Naive B cell (primary cell): ENCODE measurements at regions not wholly inside any gene's neighbourhood (a gene's known extent, or its start where the extent isn't known, plus 50 kb on each side); places are given as distances from the start of the nearest gene placed in this dataset.

Experiments
- ATAC-seq, 2 donors: fragments of 150-1000 bp; cut with Tn5 transposase; 2 replicates each; pipeline ENCODE4 v1.10.0; 2021; ENCODE audit warnings: low read depth in 2 of 2, mild to moderate bottlenecking in 2 of 2, moderate library complexity in 2 of 2
- DNase-seq: peaks from one replicate; pipeline ENCODE4 v3.0.0; 2022
- H3K27ac Mint-ChIP-seq, 6 donors: one replicate each; pipeline ENCODE4 v1.8.0; 2020 to 2022; ENCODE audit warnings: mild to moderate bottlenecking in 6 of 6, mixed read lengths in 6 of 6, moderate library complexity in 5 of 6, inconsistent platforms in 2 of 6
- H3K27me3 Mint-ChIP-seq, 3 donors: one replicate each; pipeline ENCODE4 v1.8.0; 2021 to 2022; ENCODE audit warnings: mixed read lengths in 3 of 3, mild to moderate bottlenecking in 1 of 3
- H3K36me3 Mint-ChIP-seq, 2 donors: one replicate each; pipeline ENCODE4 v1.8.0; 2020 to 2022; ENCODE audit warnings: mixed read lengths in 2 of 2, inconsistent platforms in 1 of 2, mild to moderate bottlenecking in 1 of 2
- H3K4me1 Mint-ChIP-seq, 3 donors: one replicate each; pipeline ENCODE4 v1.8.0; 2020 to 2022; ENCODE audit warnings: mixed read lengths in 3 of 3, inconsistent platforms in 1 of 3, mild to moderate bottlenecking in 1 of 3, moderate library complexity in 1 of 3
- H3K4me3 Mint-ChIP-seq, 8 donors: one replicate each; pipeline ENCODE4 v1.8.0; 2020 to 2022; ENCODE audit warnings: mild to moderate bottlenecking in 8 of 8, mixed read lengths in 8 of 8, moderate library complexity in 8 of 8, inconsistent platforms in 2 of 8
- H3K9me3 Mint-ChIP-seq, 7 donors: one replicate each; pipeline ENCODE4 v1.8.0; 2020 to 2022; ENCODE audit warnings: mixed read lengths in 7 of 7, mild to moderate bottlenecking in 5 of 7, inconsistent platforms in 2 of 7, moderate library complexity in 1 of 7

DNA sequence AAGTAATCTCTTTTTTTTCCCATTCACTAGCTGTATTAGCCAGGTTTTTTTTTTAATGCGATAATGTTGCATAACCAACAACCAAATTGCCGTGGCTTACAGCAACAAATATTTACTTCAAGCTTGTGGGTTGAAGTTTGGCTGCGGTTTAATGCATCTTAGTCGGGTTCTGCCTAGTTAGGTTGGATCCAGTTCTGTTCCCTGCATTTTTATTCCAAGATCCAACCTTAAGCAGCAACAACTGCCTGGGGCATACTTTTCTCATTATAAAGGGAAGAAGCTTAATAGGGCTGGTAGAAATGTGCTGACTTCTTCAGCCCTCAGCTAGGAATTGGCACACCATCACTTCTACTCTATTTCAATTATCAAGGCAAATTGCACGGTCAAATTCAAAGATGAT, 1115.5 kb upstream of the AUTS2 start:
- H3K4me1 Mint-ChIP-seq = no peaks in the 10 kb centered on the region
- H3K36me3 Mint-ChIP-seq = no peaks in the 10 kb centered on the region
- peaks cover 5 to 13% (median 8%) of the 10 kb centered on the region in 7 donors for H3K9me3 Mint-ChIP-seq
- no peak for DNase-seq
- ATAC-seq = no peak
- H3K27me3 Mint-ChIP-seq = no peaks in the 10 kb centered on the region
- no peak overlapping the region for H3K4me3 Mint-ChIP-seq
- H3K27ac Mint-ChIP-seq = no peak overlapping the region

DNA sequence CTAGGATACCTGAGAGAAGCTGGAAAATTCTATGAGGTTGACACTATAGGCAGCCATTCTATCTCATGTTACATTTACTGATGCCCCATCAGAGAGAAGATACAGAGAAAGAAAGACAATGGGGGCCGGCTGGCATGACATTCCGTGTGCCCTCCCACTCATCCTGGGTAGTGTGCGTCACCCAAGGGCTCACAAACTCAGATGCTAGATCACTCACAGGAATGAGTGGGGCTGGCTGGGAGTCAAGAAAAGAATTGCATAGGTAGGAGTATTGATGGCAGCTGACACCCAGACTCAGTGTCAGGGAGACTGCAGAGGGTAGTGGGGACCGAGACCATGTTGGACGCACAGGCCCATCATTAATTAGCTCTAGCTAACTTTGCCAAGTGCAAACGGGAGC, 1113.5 kb upstream of the AUTS2 start:
- ATAC-seq = no peak
- Mint-ChIP-seq H3K4me3 (no peak overlapping the region), H3K27me3 (no peaks in the 10 kb centered on the region), H3K27ac (no peak overlapping the region), H3K9me3 (peaks cover 5 to 17% (median 11%) of the 10 kb centered on the region in 7 donors), H3K4me1 (no peaks in the 10 kb centered on the region), H3K36me3 (no peaks in the 10 kb centered on the region)
- DNase-seq = no peak

DNA sequence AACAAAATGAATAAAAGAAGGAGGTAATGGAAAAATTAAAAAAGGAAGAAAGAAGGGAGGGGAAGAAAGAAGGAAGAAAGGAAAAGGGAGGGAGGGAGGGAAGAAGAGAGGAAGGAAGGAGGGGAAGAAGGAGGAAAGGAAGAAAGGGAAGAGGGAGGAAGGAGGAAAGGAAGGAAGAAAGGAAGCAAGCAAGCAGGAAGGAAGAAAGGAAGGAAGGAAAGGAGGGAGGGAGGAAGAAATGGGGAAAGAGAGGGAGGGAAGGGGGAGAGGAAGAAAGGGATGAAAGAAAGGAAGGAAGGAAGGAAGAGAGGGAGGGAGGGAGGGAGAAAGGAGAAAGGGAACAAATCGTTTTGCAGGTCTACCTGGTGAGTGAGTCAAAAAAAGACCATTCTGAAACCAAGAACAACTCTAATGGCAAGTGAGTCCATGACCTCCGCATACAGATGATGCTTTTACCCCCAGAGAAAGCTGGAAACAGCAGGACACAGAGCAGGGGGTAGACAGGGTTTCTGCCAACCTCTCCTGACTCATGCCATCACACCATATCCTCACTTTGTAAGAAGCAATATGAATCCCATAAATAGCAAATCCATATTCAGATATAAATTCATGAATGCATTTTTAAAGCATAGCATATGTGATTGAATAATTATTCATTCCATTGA, 1112.9 kb upstream of the AUTS2 start:
- DNase-seq = no peak
- no peak for ATAC-seq
- H3K4me3 Mint-ChIP-seq = no peak overlapping the region
- no peaks in the 10 kb centered on the region for H3K4me1 Mint-ChIP-seq
- no peaks in the 10 kb centered on the region for H3K27me3 Mint-ChIP-seq
- peaks cover 5 to 16% (median 12%) of the 10 kb centered on the region in 7 donors for H3K9me3 Mint-ChIP-seq
- H3K36me3 Mint-ChIP-seq = no peaks in the 10 kb centered on the region
- no peak overlapping the region for H3K27ac Mint-ChIP-seq

DNA sequence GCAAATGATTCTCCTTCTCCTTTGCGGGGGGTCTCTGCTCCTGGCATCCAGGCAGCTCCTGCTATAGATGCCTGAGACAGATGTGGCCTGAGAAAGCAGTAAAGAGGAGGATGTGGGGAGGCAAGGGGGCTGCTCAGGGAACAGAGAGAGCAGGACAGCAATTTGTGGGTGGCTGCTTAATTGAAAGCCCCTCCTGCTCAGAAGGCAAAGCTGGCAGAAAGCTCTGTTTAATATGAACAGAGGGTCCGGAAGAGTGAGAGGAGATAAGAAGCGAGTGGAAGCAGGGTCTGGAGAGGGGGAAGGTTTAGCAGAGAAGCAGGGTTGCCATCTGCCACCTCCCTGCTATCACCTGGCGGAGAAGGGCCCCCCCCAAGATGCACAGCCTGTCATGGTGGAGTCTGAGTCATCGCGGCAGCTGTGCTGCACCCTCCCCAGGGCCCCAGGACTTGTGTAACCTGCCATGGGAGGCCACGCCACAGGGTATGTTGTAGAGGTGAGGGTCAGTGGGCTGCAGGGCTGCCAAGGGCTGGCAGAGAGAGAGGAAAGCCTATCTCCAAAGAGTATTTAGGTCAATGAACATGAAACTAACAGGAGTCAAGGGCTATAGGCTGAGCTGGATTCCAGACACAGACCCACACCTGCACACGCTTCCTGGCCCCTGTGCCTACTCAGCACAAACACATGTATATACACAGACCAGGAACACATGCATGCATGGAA, 1109.8 kb upstream of the AUTS2 start:
- H3K9me3 Mint-ChIP-seq = peaks cover 0 to 16% (median 5%) of the 10 kb centered on the region in 7 donors
- H3K27ac Mint-ChIP-seq = no peak overlapping the region
- H3K27me3 Mint-ChIP-seq = no peaks in the 10 kb centered on the region
- DNase-seq = no peak
- no peaks in the 10 kb centered on the region for H3K4me1 Mint-ChIP-seq
- no peaks in the 10 kb centered on the region for H3K36me3 Mint-ChIP-seq
- ATAC-seq = no peak
- no peak overlapping the region for H3K4me3 Mint-ChIP-seq

DNA sequence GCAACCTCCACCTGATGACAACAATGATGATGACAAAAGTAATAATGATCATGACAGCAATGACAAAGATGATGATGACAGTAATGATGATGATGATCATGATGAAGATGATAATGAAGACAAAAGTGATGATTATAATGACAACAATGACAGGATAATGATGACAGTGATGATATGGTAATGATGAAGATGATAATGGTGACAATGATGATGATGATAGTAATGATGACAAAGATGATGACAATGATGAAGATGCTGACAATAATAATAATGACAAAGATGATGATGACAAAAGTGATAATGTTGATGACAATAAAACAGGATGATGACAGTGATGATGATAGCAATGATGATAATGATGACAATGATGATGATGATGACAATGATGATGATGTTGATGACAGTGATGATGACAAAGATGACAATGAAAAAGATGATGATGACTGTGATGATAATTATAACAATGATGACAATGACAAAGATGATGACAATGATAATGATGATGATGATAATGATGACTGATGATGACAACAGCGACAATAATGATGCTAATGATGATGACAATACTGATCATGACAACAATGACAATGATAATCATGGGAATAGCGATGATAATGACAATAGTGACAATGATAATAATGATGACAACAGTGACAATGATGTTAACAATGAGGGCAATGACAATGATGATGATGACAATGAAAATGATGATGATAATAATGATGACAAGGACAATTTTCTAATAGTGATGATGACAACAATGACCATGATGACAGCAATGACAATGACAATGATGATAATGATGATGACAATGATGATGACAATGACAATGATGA, 1106.5 kb upstream of the AUTS2 start:
- ATAC-seq (no peak), DNase-seq (no peak)
- H3K27me3 Mint-ChIP-seq = no peaks in the 10 kb centered on the region
- H3K36me3 Mint-ChIP-seq = no peaks in the 10 kb centered on the region
- H3K9me3 Mint-ChIP-seq = peaks cover 0 to 16% (median 5%) of the 10 kb centered on the region in 7 donors
- H3K4me1 Mint-ChIP-seq = no peaks in the 10 kb centered on the region
- no peak overlapping the region for H3K4me3 Mint-ChIP-seq
- no peak overlapping the region for H3K27ac Mint-ChIP-seq

DNA sequence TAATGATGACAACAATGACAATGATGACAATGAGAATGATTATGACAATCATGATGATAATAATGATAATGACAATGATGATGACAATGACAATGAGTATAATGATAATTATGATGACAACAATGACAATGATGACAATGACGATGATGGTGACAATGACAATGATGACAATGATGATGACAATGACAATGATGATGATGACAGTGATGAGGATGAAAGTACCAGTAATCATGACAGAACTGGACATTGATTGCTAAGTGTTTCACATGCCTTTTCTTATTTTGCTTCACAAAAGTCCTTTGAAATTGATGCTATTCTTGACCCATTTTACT, 1106.0 kb upstream of the AUTS2 start:
- Mint-ChIP-seq H3K9me3 (peaks cover 0 to 15% (median 8%) of the 10 kb centered on the region in 7 donors), H3K27me3 (no peaks in the 10 kb centered on the region), H3K4me1 (no peaks in the 10 kb centered on the region), H3K4me3 (no peak overlapping the region), H3K27ac (no peak overlapping the region), H3K36me3 (no peaks in the 10 kb centered on the region)
- no peak for ATAC-seq
- DNase-seq = no peak

DNA sequence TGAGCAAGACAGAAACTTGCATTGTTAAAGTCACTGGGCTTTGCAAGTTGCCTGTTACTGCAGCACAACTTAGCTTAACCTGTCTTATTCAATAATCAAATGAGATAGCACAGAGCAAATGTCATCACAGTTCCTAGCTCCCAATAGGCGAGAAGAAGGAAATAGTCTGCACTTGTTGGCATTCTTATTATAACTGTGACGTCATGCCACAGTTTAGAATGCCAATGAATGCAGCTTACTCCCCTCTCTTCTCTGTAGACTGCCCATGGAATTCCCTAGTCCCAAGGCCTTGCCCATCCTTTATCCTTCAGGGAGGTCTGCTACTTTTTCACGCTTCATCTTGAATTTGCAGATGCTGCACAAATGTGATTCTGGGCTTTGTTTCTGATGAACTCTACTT, 1094.9 kb upstream of the AUTS2 start:
- no peaks in the 10 kb centered on the region for H3K4me1 Mint-ChIP-seq
- peaks cover 9 to 28% (median 12%) of the 10 kb centered on the region in 7 donors for H3K9me3 Mint-ChIP-seq
- ATAC-seq = no peak

DNA sequence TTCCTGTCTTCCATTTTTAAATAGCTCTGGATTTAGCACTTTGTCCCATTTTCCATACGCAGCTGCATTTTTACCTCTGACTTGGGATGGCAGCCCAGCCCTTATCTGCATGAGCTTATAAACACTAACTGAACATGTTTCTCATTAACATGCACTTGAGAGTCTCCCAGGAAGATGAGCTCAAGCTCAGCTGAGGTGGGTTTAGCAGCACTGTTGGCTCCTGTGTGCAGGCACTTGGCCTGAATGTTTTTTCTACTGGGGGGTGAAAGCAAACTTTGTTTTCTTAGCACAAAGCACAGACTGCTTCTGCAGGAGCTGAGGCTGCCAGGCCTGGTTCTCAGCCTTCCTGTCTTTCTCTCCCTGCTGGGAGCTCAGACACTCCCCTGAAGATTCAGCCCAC, 1093.6 kb upstream of the AUTS2 start:
- Mint-ChIP-seq H3K27me3 (no peaks in the 10 kb centered on the region), H3K9me3 (peaks cover 11 to 39% (median 17%) of the 10 kb centered on the region in 7 donors), H3K4me3 (no peak overlapping the region), H3K4me1 (no peaks in the 10 kb centered on the region), H3K36me3 (no peaks in the 10 kb centered on the region), H3K27ac (no peak overlapping the region)
- DNase-seq (no peak), ATAC-seq (no peak)

More for the DNA sequence above, 1094.9 kb upstream of the AUTS2 start:
- H3K27me3 Mint-ChIP-seq = no peaks in the 10 kb centered on the region
- H3K4me3 Mint-ChIP-seq = no peak overlapping the region
- DNase-seq = no peak
- H3K36me3 Mint-ChIP-seq = no peaks in the 10 kb centered on the region
- H3K27ac Mint-ChIP-seq = no peak overlapping the region

DNA sequence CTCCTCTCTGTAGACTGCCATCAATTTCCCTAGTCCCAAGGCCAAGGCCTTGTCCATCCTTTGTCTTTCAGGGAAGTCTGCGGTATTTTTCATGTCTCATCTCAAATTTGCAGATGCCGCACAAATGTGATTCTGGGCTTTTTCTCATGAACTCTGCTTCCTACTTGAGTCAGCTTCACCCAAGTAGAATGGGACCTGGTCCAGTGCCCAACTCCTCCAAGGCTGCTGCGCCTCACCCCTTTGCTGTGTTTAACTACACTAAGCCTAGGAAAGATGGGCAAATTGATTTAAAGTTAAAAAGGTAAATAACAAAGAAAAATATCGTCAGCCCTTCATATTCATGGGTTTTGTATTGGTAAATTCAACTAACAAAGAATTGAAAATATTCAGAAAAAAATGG, 1092.6 kb upstream of the AUTS2 start:
- Mint-ChIP-seq H3K27me3 (no peaks in the 10 kb centered on the region), H3K4me3 (no peak overlapping the region), H3K27ac (no peak overlapping the region), H3K4me1 (no peaks in the 10 kb centered on the region), H3K36me3 (no peaks in the 10 kb centered on the region), H3K9me3 (peaks cover 12 to 39% (median 18%) of the 10 kb centered on the region in 7 donors)
- ATAC-seq (no peak), DNase-seq (no peak)

DNA sequence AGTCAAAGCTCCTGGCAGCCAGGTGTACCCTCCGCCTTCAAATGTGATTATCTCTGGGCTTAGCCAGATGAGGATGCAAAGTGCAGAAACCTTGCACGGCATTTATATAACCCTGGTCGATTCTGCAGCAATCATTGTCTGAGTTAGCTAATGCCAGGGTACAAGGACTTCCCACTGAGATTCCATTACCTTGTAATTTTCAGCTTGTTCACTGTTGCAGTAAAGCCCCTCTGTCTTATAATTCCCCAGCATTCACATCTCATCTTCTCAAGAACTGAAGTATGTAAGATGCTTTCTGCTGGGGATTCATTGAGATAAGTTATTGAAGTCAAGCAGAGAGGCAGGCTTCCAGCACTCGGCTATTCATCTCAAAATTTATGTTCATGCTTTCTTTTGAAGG, 1090.6 kb upstream of the AUTS2 start:
- Mint-ChIP-seq H3K27ac (no peak overlapping the region), H3K4me1 (no peaks in the 10 kb centered on the region), H3K36me3 (no peaks in the 10 kb centered on the region), H3K9me3 (peaks cover 11 to 32% (median 18%) of the 10 kb centered on the region in 7 donors), H3K4me3 (no peak overlapping the region), H3K27me3 (no peaks in the 10 kb centered on the region)
- no peak for ATAC-seq
- DNase-seq = no peak

DNA sequence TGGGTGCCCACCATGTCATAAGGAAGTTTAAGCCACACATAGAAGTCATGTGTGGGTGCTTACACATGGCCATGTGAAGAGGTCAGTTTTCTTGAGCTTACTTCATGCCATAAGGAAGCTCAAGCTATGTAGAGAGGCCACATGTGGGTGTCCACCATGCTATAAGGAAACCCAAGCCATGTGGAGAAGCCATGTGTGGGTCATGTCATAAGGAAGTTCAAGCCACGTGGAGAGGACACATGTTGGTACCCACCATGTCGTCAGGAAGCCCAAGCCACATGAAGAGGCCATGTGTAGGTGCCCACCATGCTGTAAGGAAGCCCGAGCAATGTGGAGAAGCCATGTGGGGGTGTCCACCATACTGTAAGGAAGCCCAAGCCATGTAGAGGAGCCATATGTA, 1089.2 kb upstream of the AUTS2 start:
- Mint-ChIP-seq H3K4me1 (no peaks in the 10 kb centered on the region), H3K4me3 (no peak overlapping the region), H3K27me3 (no peaks in the 10 kb centered on the region), H3K27ac (no peak overlapping the region), H3K9me3 (peaks cover 5 to 31% (median 15%) of the 10 kb centered on the region in 7 donors), H3K36me3 (no peaks in the 10 kb centered on the region)
- ATAC-seq (no peak), DNase-seq (no peak)

DNA sequence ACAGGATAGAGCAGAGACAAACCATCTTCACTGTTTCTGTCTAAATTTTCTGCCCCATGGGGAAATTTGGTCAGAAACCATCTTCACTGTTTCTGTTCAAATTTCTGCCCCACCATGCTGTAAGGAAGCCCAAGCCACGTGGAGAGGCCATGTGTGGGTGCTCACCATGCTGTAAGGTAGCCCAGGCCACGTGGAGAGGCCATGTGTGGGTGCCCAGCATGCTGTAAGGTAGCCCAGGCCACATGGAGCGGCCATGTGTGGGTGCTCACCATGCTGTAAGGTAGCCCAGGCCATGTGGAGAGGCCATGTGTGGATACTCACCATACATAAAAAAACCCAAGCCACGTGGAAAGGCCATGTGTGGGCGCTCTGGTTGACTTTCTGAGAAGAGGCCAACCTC, 1088.7 kb upstream of the AUTS2 start:
- Mint-ChIP-seq H3K27me3 (no peaks in the 10 kb centered on the region), H3K27ac (no peak overlapping the region), H3K9me3 (peaks cover 4 to 28% (median 13%) of the 10 kb centered on the region in 7 donors), H3K4me3 (no peak overlapping the region), H3K4me1 (no peaks in the 10 kb centered on the region), H3K36me3 (no peaks in the 10 kb centered on the region)
- DNase-seq (no peak), ATAC-seq (no peak)

DNA sequence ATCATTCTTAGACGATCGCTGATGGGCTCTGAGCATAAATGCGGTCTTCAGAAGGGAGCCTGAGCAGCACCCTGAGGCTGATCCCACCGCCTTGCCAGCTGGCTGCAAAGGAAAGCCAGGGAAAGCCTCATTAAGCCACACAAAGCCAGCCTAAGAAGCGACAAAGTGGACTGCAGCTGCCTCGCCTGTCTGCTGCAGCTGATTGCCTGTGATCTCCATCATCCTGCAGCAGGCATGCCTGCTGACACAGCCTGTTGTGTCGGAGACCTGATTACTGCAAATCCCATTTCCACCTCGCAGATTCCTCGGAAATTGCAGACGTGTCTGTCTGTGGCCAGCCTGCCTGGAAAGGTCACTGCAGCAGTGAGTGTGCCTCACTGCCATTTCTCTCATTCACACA, 1087.0 kb upstream of the AUTS2 start:
- Mint-ChIP-seq H3K4me1 (no peaks in the 10 kb centered on the region), H3K27me3 (no peaks in the 10 kb centered on the region), H3K9me3 (peaks cover 6 to 25% (median 11%) of the 10 kb centered on the region in 7 donors), H3K27ac (no peak overlapping the region), H3K4me3 (no peak overlapping the region), H3K36me3 (no peaks in the 10 kb centered on the region)
- DNase-seq (no peak), ATAC-seq (no peak)

DNA sequence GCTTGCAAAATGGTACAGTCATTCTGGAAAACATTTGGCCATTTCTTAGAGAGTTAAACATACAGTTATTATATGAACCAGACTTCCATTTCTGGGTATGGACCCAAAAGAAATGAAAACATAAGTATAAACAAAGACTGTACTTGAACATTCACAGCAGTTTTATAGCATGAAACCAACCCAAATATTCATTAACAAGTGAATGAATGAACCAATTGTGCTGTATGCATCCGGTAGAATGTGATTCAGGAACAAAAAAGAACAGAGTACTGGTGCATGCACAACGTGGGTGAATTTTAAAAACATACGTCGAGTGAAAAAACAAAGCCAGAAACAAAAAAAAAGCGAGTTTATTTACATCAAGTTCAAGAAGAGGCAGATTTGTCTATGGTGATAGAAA, 1085.8 kb upstream of the AUTS2 start:
- no peak for DNase-seq
- peaks cover 4 to 16% (median 10%) of the 10 kb centered on the region in 7 donors for H3K9me3 Mint-ChIP-seq
- no peak overlapping the region for H3K27ac Mint-ChIP-seq
- no peaks in the 10 kb centered on the region for H3K36me3 Mint-ChIP-seq
- no peaks in the 10 kb centered on the region for H3K27me3 Mint-ChIP-seq
- no peaks in the 10 kb centered on the region for H3K4me1 Mint-ChIP-seq
- no peak overlapping the region for H3K4me3 Mint-ChIP-seq
- no peak for ATAC-seq
